Memory B cell (primary cell): ENCODE measurements at regions not wholly inside any gene's neighbourhood (a gene's known extent, or its start where the extent isn't known, plus 50 kb on each side); places are given as distances from the start of the nearest gene placed in this dataset.

Experiments
- ATAC-seq: fragments of 150-1000 bp; cut with Tn5 transposase; 2 replicates; pipeline ENCODE4 v1.10.0; 2021; ENCODE audit warnings: low read depth, mild to moderate bottlenecking, moderate library complexity
- DNase-seq, 2 donors: peaks; one replicate each; pipeline ENCODE4 v3.0.0; 2022; ENCODE audit warnings: low spot score in 2 of 2
- H3K27ac Mint-ChIP-seq: one replicate; pipeline ENCODE4 v1.8.0; 2022; ENCODE audit warnings: mild to moderate bottlenecking, moderate library complexity, mixed read lengths
- H3K27me3 Mint-ChIP-seq: one replicate; pipeline ENCODE4 v1.8.0; 2022; ENCODE audit warnings: mixed read lengths
- H3K36me3 Mint-ChIP-seq: one replicate; pipeline ENCODE4 v1.8.0; 2022; ENCODE audit warnings: mild to moderate bottlenecking, mixed read lengths
- H3K4me1 Mint-ChIP-seq: one replicate; pipeline ENCODE4 v1.8.0; 2022; ENCODE audit warnings: mixed read lengths
- H3K4me3 Mint-ChIP-seq: one replicate; pipeline ENCODE4 v1.8.0; 2022; ENCODE audit warnings: mild to moderate bottlenecking, moderate library complexity, mixed read lengths
- H3K9me3 Mint-ChIP-seq: one replicate; pipeline ENCODE4 v1.8.0; 2022; ENCODE audit warnings: mixed read lengths

GRCh38 chr20:43843096-43843964 is 71.3 kb upstream of the TOX2 start:
- Mint-ChIP-seq H3K27ac (no peak overlapping the region), H3K4me1 (peaks cover 6% of the 10 kb centered on the region), H3K27me3 (peaks cover 4% of the 10 kb centered on the region), H3K4me3 (no peak overlapping the region), H3K36me3 (no peaks in the 10 kb centered on the region), H3K9me3 (no peaks in the 10 kb centered on the region)
- DNase-seq (no peak), ATAC-seq (no peak)

- DNase-seq (no peak), ATAC-seq (no peak)
- peaks cover 6% of the 10 kb centered on the region for H3K4me1 Mint-ChIP-seq
- H3K27me3 Mint-ChIP-seq, result peaks cover 6% of the 10 kb centered on the region
- no peak overlapping the region for H3K27ac Mint-ChIP-seq
- H3K4me3 Mint-ChIP-seq, result no peak overlapping the region
- no peaks in the 10 kb centered on the region for H3K9me3 Mint-ChIP-seq
- no peaks in the 10 kb centered on the region for H3K36me3 Mint-ChIP-seq
Observed at GRCh38 chr20:43842126-43843020, 72.3 kb upstream of the TOX2 start.

- H3K9me3 Mint-ChIP-seq, result no peaks in the 10 kb centered on the region
- peaks cover 6% of the 10 kb centered on the region for H3K27me3 Mint-ChIP-seq
- no peak overlapping the region for H3K27ac Mint-ChIP-seq
- no peak for DNase-seq
- H3K36me3 Mint-ChIP-seq, result no peaks in the 10 kb centered on the region
- H3K4me3 Mint-ChIP-seq, result no peak overlapping the region
- H3K4me1 Mint-ChIP-seq, result peaks cover 6% of the 10 kb centered on the region
- peak; percentile 79 for ATAC-seq
Observed at GRCh38 chr20:43840382-43841070, 74.1 kb upstream of the TOX2 start.

- ATAC-seq, result no peak
- H3K4me3 Mint-ChIP-seq, result no peak overlapping the region
- DNase-seq, result no peak
Observed at GRCh38 chr20:43839793-43840199, 74.9 kb upstream of the TOX2 start.

GRCh38 chr20:43838703-43839060 is 76.0 kb upstream of the TOX2 start:
- no peak overlapping the region for H3K4me3 Mint-ChIP-seq
- DNase-seq (no peak), ATAC-seq (no peak)

More at GRCh38 chr20:43839793-43840199, 74.9 kb upstream of the TOX2 start:
- Mint-ChIP-seq H3K27ac (no peak overlapping the region), H3K4me1 (peaks cover 6% of the 10 kb centered on the region), H3K9me3 (no peaks in the 10 kb centered on the region), H3K27me3 (peaks cover 6% of the 10 kb centered on the region), H3K36me3 (no peaks in the 10 kb centered on the region)

GRCh38 chr20:43837856-43838702 is 76.6 kb upstream of the TOX2 start:
- H3K4me3 Mint-ChIP-seq, result no peak overlapping the region
- no peaks in the 10 kb centered on the region for H3K36me3 Mint-ChIP-seq
- peaks cover 6% of the 10 kb centered on the region for H3K4me1 Mint-ChIP-seq
- ATAC-seq (no peak), DNase-seq (no peak)
- H3K27me3 Mint-ChIP-seq, result peaks cover 5% of the 10 kb centered on the region
- H3K27ac Mint-ChIP-seq, result no peak overlapping the region
- H3K9me3 Mint-ChIP-seq, result no peaks in the 10 kb centered on the region

More at GRCh38 chr20:43838703-43839060, 76.0 kb upstream of the TOX2 start:
- Mint-ChIP-seq H3K27me3 (peaks cover 6% of the 10 kb centered on the region), H3K27ac (no peak overlapping the region), H3K36me3 (no peaks in the 10 kb centered on the region), H3K4me1 (peaks cover 6% of the 10 kb centered on the region), H3K9me3 (no peaks in the 10 kb centered on the region)

- no peaks in the 10 kb centered on the region for H3K9me3 Mint-ChIP-seq
- H3K4me3 Mint-ChIP-seq, result no peak overlapping the region
- no peak overlapping the region for H3K27ac Mint-ChIP-seq
- H3K4me1 Mint-ChIP-seq, result peaks cover 6% of the 10 kb centered on the region
- H3K36me3 Mint-ChIP-seq, result no peaks in the 10 kb centered on the region
- peaks cover 9% of the 10 kb centered on the region for H3K27me3 Mint-ChIP-seq
- ATAC-seq (no peak), DNase-seq (no peak)
Observed at GRCh38 chr20:43836790-43837189, 77.9 kb upstream of the TOX2 start.

GRCh38 chr20:43835944-43836508 is 78.6 kb upstream of the TOX2 start:
- peaks cover 9% of the 10 kb centered on the region for H3K27me3 Mint-ChIP-seq
- no peaks in the 10 kb centered on the region for H3K36me3 Mint-ChIP-seq
- DNase-seq (no peak), ATAC-seq (no peak)
- no peak overlapping the region for H3K4me3 Mint-ChIP-seq
- no peak overlapping the region for H3K27ac Mint-ChIP-seq
- H3K9me3 Mint-ChIP-seq, result no peaks in the 10 kb centered on the region
- H3K4me1 Mint-ChIP-seq, result peaks cover 6% of the 10 kb centered on the region

GRCh38 chr20:43833511-43834395 is 80.9 kb upstream of the TOX2 start:
- ATAC-seq (no peak), DNase-seq (no peak)
- H3K4me3 Mint-ChIP-seq, result no peak overlapping the region
- H3K9me3 Mint-ChIP-seq, result peaks cover 5% of the 10 kb centered on the region
- H3K27me3 Mint-ChIP-seq, result peaks cover 17% of the 10 kb centered on the region
- H3K4me1 Mint-ChIP-seq, result no peaks in the 10 kb centered on the region
- no peaks in the 10 kb centered on the region for H3K36me3 Mint-ChIP-seq
- H3K27ac Mint-ChIP-seq, result no peak overlapping the region

GRCh38 chr20:43832961-43833360 is 81.7 kb upstream of the TOX2 start:
- Mint-ChIP-seq H3K4me1 (no peaks in the 10 kb centered on the region), H3K9me3 (peaks cover 5% of the 10 kb centered on the region)
- DNase-seq, result no peak

GRCh38 chr20:43832096-43832816 is 82.4 kb upstream of the TOX2 start:
- ATAC-seq (no peak), DNase-seq (no peak)
- peaks cover 21% of the 10 kb centered on the region for H3K27me3 Mint-ChIP-seq
- peaks cover 5% of the 10 kb centered on the region for H3K9me3 Mint-ChIP-seq
- H3K4me3 Mint-ChIP-seq, result no peak overlapping the region
- no peak overlapping the region for H3K27ac Mint-ChIP-seq
- H3K4me1 Mint-ChIP-seq, result no peaks in the 10 kb centered on the region
- no peaks in the 10 kb centered on the region for H3K36me3 Mint-ChIP-seq

More at GRCh38 chr20:43832961-43833360, 81.7 kb upstream of the TOX2 start:
- no peak for ATAC-seq
- Mint-ChIP-seq H3K27me3 (peaks cover 22% of the 10 kb centered on the region), H3K4me3 (no peak overlapping the region), H3K27ac (no peak overlapping the region), H3K36me3 (no peaks in the 10 kb centered on the region)
